Prostate gland (tissue), 2 donors: ENCODE measurements at regions not wholly inside any gene's neighbourhood (a gene's known extent, or its start where the extent isn't known, plus 50 kb on each side); places are given as distances from the start of the nearest gene placed in this dataset.
"Not testable (repeated sequence)": the region's sequence is repeated elsewhere in the genome, so short reads cannot be mapped to it uniquely, and the experiment has no call there.

ENCODE experiments used
- DNase-seq: peaks from one replicate; pipeline ENCODE4 v3.0.0-alpha.2; 2019; ENCODE audit warnings: low spot score
- H3K27ac ChIP-seq, 2 donors: fragments of 200-600 bp; sonication (generic); 2 replicates each; pipeline ENCODE4 v1.5.1; 2017 to 2019
- H3K27me3 ChIP-seq: fragments of 200-600 bp; sonication (generic); replicated peaks from 2 replicates; pipeline ENCODE4 v1.5.1; 2019; ENCODE audit not compliant: insufficient read depth
- H3K36me3 ChIP-seq, 2 donors: fragments of 200-600 bp; sonication (generic); 1 replicate in 1 of 2; 2 replicates in 1 of 2; pipeline versions ENCODE4 v1.5.1 to v1.8.1; 2017 to 2019
- H3K4me1 ChIP-seq: fragments of 200-600 bp; sonication (generic); replicated peaks from 2 replicates; pipeline ENCODE4 v1.5.1; 2019
- H3K4me3 ChIP-seq, 2 donors: fragments of 200-600 bp; sonication (generic); 2 replicates each; pipeline ENCODE4 v1.5.1; 2017 to 2019
- H3K9me3 ChIP-seq: fragments of 200-600 bp; sonication (generic); 2 replicates; pipeline ENCODE4 v1.5.1; 2017
- CTCF ChIP-seq, 4 experiments: fragments of 200-600 bp in 2 of 4; fragments of 450-650 bp in 2 of 4; sonication (generic) in 2 of 4; IDR thresholded peaks; 1 replicate in 3 of 4; 2 replicates in 1 of 4; pipeline ENCODE4 v1.5.1; 2016 to 2019; ENCODE audit warnings: antibody characterized with exemption in 4 of 4, mild to moderate bottlenecking in 2 of 4, moderate library complexity in 2 of 4
- POLR2A ChIP-seq: fragments of 450-650 bp; IDR thresholded peaks from one replicate; pipeline ENCODE4 v1.6.1; 2016; ENCODE audit warnings: antibody characterized with exemption, mild to moderate bottlenecking
- POLR2AphosphoS5 ChIP-seq: sonication (generic); formaldehyde crosslinking; IDR thresholded peaks from one replicate; pipeline ENCODE4 v1.6.1; 2017; ENCODE audit warnings: antibody characterized with exemption
- WGBS: methylation state at CpG from one replicate; pipeline ENCODE4 v1.1.5; 2018; 5-methylcytosine and 5-hydroxymethylcytosine counted together
- intact Hi-C: fragments of 100-400 bp; cut with DNase I; formaldehyde crosslinking; loops from one replicate; pipeline ENCODE4 v1.14.2; 2022

DNA sequence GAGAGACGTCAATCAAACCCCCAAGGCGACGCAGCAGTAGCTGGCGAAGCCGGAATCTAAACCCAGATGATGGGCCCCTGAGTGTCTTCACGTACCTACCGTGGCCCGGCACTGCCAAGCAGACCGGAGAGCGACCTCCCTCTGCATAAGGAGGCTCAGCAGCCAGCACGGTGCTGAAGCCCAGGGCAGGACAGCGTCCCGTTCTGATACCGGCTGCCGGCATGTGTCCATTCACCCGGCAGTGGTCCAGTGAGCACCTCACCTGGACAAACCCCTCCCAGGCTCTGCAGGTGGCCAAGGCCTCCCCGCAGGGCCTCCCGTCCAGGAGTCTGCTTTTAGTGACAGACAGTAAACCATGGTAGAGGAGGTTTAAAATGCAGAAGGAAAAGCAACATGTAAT is 142.0 kb downstream of the BRD1 start:
- no peak for TF ChIP-seq POLR2AphosphoS5
- TF ChIP-seq CTCF (IDR thresholded peaks at IDR 0.05), result no peak
- TF ChIP-seq POLR2A, result no peak
- WGBS, result 75% methylated on average over 18 of the region's 18 CpGs
- H3K36me3 ChIP-seq, result no peaks in the 10 kb centered on the region
- H3K4me1 ChIP-seq, result no peaks in the 10 kb centered on the region
- H3K27me3 ChIP-seq, result peaks cover 10% of the 10 kb centered on the region
- no peak overlapping the region for H3K4me3 ChIP-seq
- H3K27ac ChIP-seq, result no peak overlapping the region
- no peak for DNase-seq
- intact Hi-C loops, result no loop called here
- H3K9me3 ChIP-seq, result no peaks in the 10 kb centered on the region

- DNase-seq, result no peak
- no peaks in the 10 kb centered on the region for H3K9me3 ChIP-seq
- no peaks in the 10 kb centered on the region for H3K36me3 ChIP-seq
- H3K27me3 ChIP-seq, result peaks cover 10% of the 10 kb centered on the region
- TF ChIP-seq POLR2A (no peak), POLR2AphosphoS5 (no peak), CTCF (IDR thresholded peaks at IDR 0.05) (no peak)
- no peak overlapping the region for H3K27ac ChIP-seq
- intact Hi-C loops, result no loop called here
- 71% methylated on average over 9 of the region's 9 CpGs for WGBS
- H3K4me1 ChIP-seq, result no peaks in the 10 kb centered on the region
- no peak overlapping the region for H3K4me3 ChIP-seq
Observed at GRCh38 chr22:49685116-49685515, 142.6 kb downstream of the BRD1 start.

- intact Hi-C loops, result no loop called here
- 97% methylated on average over 3 of the region's 3 CpGs for WGBS
- Histone ChIP-seq H3K27ac (no peak overlapping the region), H3K4me3 (no peak overlapping the region), H3K9me3 (no peaks in the 10 kb centered on the region), H3K27me3 (peaks cover 6% of the 10 kb centered on the region), H3K36me3 (no peaks in the 10 kb centered on the region), H3K4me1 (no peaks in the 10 kb centered on the region)
- TF ChIP-seq CTCF (IDR thresholded peaks at IDR 0.05) (no peak), POLR2A (no peak)
- no peak for DNase-seq
Observed at GRCh38 chr22:49683032-49683431, 144.6 kb downstream of the BRD1 start.

DNA sequence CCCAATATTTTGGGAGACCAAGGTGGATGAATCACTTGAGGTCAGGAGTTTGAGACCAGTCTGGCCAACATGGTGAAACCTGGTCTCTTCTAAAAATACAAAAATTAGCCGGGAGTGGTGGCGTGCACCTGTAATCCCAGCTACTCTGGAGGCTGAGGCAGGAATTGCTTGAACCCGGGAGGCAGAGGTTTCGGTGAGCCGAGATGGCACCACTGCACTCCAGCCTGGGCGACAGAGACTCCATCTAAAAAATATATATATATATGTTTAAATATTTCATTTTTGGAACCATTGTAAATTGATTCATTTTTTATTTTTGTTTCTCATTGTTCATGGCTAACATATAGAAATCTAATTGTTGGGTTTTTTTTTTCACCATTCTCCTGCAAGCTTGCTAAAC is 146.9 kb downstream of the BRD1 start:
- H3K4me1 ChIP-seq, H3K27ac ChIP-seq, H3K36me3 ChIP-seq, DNase-seq, H3K4me3 ChIP-seq, H3K9me3 ChIP-seq, H3K27me3 ChIP-seq, intact Hi-C loops: not testable (repeated sequence)
- 90% methylated on average over 6 of the region's 6 CpGs for WGBS

DNA sequence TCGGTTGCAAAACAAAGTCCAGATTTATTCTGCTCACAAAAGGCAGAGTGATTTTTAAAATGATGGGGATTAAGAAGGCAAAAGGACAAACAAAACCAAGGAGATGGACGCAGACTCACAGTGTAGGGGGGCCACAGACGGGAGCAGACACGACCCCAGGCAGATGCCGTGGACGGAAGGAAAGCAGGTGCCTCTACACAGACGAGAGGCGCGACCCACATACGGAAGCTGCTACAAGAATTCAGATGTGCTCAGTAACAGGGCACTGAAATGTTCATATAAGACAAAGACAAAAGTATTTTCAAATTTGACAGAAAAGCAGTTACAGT is 148.9 kb downstream of the BRD1 start:
- 60% methylated on average over 10 of the region's 10 CpGs for WGBS
- H3K27ac ChIP-seq, result no peak overlapping the region
- H3K27me3 ChIP-seq, result peaks cover 6% of the 10 kb centered on the region
- H3K9me3 ChIP-seq, result no peaks in the 10 kb centered on the region
- TF ChIP-seq CTCF (IDR thresholded peaks at IDR 0.05), result no peak
- TF ChIP-seq POLR2AphosphoS5, result no peak
- no peak for TF ChIP-seq POLR2A
- intact Hi-C loops, result no loop called here
- DNase-seq, result no peak
- no peaks in the 10 kb centered on the region for H3K36me3 ChIP-seq
- no peaks in the 10 kb centered on the region for H3K4me1 ChIP-seq
- no peak overlapping the region for H3K4me3 ChIP-seq
